Fibroblast of pulmonary artery (primary cell): ENCODE measurements at regions not wholly inside any gene's neighbourhood (a gene's known extent, or its start where the extent isn't known, plus 50 kb on each side); places are given as distances from the start of the nearest gene placed in this dataset.
A peak's percentile ranks its signal among the peaks of the same experiment; 100 is the strongest.
"Not testable (repeated sequence)": the region's sequence is repeated elsewhere in the genome, so short reads cannot be mapped to it uniquely, and the experiment has no call there.

ENCODE experiments used
- DNase-seq: peaks from one replicate; pipeline ENCODE4 v3.0.0-alpha.2; 2010; ENCODE audit warnings: low read depth
- H3K4me3 ChIP-seq: replicated peaks from 2 replicates; pipeline ENCODE4 v1.5.1; 2011; ENCODE audit warnings: low read depth, mild to moderate bottlenecking, control low read depth, low read length, moderate library complexity
- TF ChIP-seq, protein P1 (sequence below): IDR thresholded peaks from 2 replicates; pipeline ENCODE4 v1.5.1; 2011; ENCODE audit warnings: mild to moderate bottlenecking, control low read depth, low read length, inconsistent platforms; ENCODE audit errors: missing control alignments

DNA sequence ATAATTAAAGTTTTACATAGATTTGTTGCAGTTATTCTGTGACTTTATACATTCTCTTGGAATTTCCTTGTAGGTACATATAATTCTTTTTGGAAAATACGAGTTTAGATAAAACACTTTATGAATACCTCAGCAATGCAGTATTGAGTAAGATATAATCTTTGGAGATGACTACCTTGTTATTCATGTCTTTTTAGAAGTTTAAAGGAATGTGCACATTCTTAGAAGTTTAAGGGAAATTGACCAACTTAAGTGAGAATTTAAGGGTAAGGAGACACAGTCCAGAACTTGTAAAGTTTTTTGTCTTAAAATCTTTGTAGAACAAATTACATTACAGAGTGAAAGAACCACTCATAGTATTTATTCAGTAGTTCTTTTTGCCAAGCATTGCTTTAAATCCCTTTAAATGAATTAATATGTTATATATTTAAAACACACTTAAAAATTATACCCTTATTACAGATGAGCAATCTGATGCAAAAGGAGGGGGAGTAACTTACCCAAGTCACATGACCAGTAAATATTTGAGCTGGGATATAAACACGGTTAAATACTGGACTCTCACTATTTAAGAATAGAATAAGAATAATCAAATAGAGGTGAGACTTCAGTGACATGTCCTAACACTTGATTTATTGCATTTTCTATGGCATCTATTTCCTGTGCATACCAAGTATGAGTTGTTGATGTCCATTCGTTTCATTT, 139.5 kb upstream of the FERD3L start:
- peak; percentile 60 for DNase-seq
- no peak overlapping the region for H3K4me3 ChIP-seq
- TF ChIP-seq, protein P1, sequence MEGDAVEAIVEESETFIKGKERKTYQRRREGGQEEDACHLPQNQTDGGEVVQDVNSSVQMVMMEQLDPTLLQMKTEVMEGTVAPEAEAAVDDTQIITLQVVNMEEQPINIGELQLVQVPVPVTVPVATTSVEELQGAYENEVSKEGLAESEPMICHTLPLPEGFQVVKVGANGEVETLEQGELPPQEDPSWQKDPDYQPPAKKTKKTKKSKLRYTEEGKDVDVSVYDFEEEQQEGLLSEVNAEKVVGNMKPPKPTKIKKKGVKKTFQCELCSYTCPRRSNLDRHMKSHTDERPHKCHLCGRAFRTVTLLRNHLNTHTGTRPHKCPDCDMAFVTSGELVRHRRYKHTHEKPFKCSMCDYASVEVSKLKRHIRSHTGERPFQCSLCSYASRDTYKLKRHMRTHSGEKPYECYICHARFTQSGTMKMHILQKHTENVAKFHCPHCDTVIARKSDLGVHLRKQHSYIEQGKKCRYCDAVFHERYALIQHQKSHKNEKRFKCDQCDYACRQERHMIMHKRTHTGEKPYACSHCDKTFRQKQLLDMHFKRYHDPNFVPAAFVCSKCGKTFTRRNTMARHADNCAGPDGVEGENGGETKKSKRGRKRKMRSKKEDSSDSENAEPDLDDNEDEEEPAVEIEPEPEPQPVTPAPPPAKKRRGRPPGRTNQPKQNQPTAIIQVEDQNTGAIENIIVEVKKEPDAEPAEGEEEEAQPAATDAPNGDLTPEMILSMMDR, result no peak

- DNase-seq, result no peak
- no peak overlapping the region for H3K4me3 ChIP-seq
- TF ChIP-seq, protein P1, result no peak
Measured at GRCh38 chr7:19284136-19284535, 138.9 kb upstream of the FERD3L start.

- DNase-seq, result no peak
- TF ChIP-seq, protein P1, result no peak
Measured at GRCh38 chr7:19275000-19275399, 129.8 kb upstream of the FERD3L start.

DNA sequence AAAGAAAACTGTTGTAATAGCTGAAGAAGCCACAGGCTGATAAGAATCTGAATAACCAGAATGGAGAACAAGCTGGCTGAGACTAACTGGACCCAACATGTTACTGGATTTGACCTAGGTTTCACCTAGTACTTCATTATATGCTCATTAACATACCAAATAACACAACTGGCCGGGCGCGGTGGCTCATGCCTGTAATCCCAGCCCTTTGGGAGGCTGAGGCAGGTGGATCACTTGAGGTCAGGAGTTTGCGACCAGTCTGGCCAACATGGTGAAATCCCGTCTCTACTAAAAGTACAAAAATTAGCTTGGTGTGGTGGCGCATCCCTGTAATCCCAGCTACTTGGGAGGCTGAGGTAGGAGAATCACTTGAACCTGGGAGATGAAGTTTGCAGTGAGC, 127.1 kb upstream of the FERD3L start:
- not testable (repeated sequence) for DNase-seq, H3K4me3 ChIP-seq

More at GRCh38 chr7:19275000-19275399, 129.8 kb upstream of the FERD3L start:
- no peak overlapping the region for H3K4me3 ChIP-seq

DNA sequence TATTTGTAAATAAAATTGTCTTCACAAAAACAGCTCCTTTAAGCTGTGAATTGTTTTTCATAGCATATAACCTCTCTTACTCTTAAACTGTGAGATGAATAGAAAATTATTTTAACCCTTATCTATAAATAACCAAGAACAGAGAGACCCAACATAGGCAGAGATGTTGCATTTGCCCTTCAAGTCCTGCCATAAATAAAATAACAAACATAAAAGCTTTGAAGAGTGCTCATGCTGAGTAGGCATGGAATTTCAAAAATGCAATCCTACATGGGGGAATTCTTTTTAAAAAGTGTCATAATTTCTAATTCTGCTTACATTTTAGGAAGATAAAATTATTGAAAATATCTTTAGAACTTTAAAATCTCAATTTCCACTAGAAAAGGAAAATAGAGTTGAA, 124.1 kb upstream of the FERD3L start:
- H3K4me3 ChIP-seq, result no peak overlapping the region
- TF ChIP-seq, protein P1, result no peak
- DNase-seq, result no peak

DNA sequence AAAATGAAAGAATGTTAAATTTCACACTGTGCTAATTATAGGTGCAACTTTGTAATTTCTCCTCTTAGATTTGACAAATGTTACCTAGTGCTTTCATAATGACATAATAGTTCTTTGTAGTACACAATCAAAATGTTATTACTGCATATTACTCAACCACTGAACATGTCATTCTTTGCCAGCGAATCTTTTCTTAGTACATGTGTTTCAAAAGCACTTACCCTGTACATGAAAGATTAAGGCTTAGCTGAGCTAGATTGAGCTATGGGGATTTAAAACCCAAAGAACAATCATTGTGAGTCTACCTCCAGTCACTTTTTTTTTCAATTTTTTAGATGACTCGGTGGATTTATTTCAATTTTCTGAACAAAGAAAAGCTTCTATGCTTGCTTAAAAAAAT, 123.5 kb upstream of the FERD3L start:
- no peak overlapping the region for H3K4me3 ChIP-seq
- TF ChIP-seq, protein P1, result no peak
- DNase-seq, result peak; percentile 42

GRCh38 chr7:19262826-19263225, 117.6 kb upstream of the FERD3L start:
- no peak overlapping the region for H3K4me3 ChIP-seq
- DNase-seq, result no peak
- TF ChIP-seq, protein P1, result no peak
